GM21619 (cell line): ENCODE measurements at regions not wholly inside any gene's neighbourhood (a gene's known extent, or its start where the extent isn't known, plus 50 kb on each side); places are given as distances from the start of the nearest gene placed in this dataset.
"Not testable (repeated sequence)": the region's sequence is repeated elsewhere in the genome, so short reads cannot be mapped to it uniquely, and the experiment has no call there.

ENCODE experiments used
- ATAC-seq: cut with Tn5 transposase; IDR thresholded peaks from one replicate; pipeline ENCODE4 v1.9.1; 2021; ENCODE audit not compliant: unreplicated experiment

GRCh38 chr1:38516560-38516959 is 343.0 kb downstream of the RRAGC start:
- ATAC-seq: no peak

DNA sequence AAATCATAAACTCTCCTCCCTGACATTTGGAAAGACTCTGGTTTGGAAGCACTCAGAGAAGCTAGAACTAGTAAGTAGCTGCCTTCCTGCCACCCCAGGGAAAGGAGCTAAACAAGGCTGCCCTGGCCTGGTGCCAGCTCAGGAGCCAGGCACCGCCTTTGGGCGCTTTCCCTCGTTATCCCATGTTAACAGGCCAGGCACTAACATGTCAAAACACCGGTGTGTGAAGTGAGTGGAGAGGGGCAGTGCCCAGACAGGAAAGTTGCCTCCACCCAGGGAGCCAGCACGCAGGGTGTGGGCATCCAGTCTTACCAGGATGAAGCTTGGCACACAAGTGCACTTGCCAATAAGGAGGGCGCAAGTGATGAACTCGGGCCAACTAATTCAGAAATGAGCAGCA is 346.8 kb downstream of the RRAGC start:
- ATAC-seq: no peak

DNA sequence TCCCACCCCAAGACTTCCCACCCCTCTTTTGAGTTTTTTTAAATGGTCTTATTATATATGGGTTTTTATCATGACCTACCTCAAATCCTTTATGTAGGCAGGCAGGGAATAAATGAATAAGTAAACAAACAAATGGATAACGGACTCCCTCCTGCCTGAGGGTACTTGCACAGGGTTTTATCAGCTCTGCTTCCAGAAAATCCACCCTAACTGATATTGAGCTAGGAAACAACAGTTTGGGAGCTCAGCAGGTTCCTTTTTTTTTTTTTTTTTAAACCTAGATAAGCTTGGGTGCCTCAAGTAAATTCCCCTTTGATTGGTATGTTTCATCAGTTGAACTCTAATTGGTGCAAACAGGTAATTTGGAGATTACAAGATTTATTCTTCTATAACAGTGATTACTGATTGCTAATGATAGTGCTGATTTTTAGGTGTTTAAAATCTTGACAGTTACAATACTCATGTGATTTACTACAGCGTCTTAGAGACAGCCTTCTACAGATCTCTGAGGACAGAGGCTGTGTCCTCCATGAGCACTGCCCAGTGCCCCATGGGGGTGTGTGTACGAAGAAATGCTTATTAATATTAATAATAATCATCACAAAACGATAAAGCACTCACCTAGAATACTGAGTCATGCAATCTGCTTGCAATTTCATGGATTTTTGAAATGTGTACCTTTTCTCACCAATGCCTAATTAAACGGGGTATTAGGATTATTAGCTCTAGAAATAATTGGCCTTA is 347.4 kb downstream of the RRAGC start:
- ATAC-seq: no peak

DNA sequence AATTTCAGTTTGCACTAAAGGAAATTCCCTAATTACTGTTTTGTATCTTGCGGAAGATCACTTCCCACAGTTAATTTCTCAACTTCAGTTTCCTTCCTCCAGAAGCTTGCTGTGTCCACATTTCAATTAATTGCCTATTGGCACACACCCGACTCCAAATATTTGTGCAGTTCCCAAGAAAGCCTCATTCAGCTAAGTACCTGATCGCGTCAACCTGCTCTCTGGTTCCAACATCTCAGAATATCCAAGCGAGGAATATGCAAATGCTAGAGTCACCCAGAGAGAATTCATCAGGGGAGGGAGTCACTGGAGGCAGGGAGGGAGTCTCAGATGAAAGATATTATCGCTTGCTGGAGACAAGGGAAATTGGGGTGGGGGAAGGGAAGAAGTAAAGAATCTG is 351.3 kb downstream of the RRAGC start:
- no peak for ATAC-seq

- no peak for ATAC-seq
These were observed 352.0 kb downstream of the RRAGC start for GRCh38 chr1:38507563-38507962.

DNA sequence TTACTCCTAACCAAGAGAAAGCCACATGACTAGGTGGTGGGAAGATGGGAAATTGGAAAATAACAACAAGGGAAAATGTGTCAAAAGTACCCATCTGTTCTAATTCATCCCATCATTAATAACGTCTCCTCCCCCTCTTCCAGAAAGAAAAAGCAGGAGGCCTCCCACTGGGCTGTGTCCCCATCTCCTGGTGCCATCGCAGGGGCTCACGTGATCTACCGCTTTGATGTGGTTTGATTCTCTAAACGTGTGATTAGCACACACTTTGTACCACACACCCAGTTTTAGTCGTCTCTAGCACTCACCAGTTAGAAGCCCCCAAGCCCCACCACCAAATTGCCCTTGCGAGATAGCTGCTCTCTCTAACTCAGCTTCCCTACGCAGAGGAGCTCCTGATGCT is 353.6 kb downstream of the RRAGC start:
- ATAC-seq: no peak

- ATAC-seq: no peak
These were observed 356.8 kb downstream of the RRAGC start for GRCh38 chr1:38502758-38503157.

GRCh38 chr1:38500891-38501290 is 358.7 kb downstream of the RRAGC start:
- no peak for ATAC-seq

DNA sequence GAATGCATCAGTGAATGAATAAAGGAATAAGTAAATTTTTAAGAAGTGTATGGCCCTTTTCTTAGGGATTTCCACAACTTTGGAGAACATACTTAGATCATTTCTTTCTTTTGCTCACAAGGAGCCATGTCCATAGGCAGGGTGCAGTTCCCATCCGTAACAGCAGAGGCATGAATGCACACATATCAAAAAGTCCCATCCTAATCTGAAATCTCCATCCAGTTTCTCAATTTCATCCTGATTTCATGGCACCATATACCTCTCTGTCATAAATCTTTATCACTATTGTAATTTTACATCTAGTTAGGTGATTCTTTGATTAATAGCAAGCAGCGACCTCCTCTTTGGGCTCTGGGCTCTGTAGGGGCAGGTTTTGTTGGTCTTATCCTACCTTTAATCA is 359.2 kb downstream of the RRAGC start:
- no peak for ATAC-seq

- no peak for ATAC-seq
These were observed 360.9 kb downstream of the RRAGC start for GRCh38 chr1:38498686-38499085.

DNA sequence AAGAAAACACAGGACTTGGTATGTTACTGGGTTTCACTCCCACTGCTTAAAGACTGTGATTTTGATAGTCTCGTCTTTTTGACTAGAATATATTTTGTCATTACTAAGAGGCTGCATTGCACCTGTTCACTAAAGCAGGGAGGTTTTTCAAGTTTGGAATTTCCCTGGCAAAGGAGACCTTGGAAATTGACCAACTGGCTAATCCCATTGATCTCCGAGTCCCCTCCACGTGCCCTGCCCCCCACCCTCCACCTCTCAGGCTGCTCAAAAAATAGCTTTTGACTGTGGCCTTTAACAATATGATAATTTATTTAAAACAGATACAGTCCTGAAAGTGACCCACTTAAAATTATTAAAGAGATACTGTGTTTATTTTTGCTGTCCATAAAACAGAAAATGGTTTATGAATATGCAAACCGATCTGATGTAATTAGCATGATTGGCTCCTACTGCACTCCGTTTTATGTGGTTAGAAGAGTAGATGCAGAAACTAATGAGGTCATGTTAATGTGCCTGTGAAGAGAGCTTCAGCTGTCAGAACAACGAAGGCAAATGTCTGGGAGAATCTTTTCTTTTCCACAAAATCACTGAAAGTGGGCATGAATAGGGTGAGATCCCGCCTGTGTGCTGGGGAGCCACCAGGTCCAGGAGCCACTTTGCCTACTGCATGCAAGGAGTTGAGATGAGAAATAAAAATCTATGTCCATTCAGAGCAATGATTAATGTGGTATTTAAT is 361.5 kb downstream of the RRAGC start:
- ATAC-seq: no peak

- not testable (repeated sequence) for ATAC-seq
These were observed 366.3 kb downstream of the RRAGC start for GRCh38 chr1:38493306-38493705.

GRCh38 chr1:38489844-38490270 is 369.7 kb downstream of the RRAGC start:
- no peak for ATAC-seq

GRCh38 chr1:38488162-38488898 is 371.2 kb downstream of the RRAGC start:
- no peak for ATAC-seq

- ATAC-seq: no peak
These were observed 372.2 kb downstream of the RRAGC start for GRCh38 chr1:38487396-38487795.

GRCh38 chr1:38486085-38486484 is 373.5 kb downstream of the RRAGC start:
- no peak for ATAC-seq

DNA sequence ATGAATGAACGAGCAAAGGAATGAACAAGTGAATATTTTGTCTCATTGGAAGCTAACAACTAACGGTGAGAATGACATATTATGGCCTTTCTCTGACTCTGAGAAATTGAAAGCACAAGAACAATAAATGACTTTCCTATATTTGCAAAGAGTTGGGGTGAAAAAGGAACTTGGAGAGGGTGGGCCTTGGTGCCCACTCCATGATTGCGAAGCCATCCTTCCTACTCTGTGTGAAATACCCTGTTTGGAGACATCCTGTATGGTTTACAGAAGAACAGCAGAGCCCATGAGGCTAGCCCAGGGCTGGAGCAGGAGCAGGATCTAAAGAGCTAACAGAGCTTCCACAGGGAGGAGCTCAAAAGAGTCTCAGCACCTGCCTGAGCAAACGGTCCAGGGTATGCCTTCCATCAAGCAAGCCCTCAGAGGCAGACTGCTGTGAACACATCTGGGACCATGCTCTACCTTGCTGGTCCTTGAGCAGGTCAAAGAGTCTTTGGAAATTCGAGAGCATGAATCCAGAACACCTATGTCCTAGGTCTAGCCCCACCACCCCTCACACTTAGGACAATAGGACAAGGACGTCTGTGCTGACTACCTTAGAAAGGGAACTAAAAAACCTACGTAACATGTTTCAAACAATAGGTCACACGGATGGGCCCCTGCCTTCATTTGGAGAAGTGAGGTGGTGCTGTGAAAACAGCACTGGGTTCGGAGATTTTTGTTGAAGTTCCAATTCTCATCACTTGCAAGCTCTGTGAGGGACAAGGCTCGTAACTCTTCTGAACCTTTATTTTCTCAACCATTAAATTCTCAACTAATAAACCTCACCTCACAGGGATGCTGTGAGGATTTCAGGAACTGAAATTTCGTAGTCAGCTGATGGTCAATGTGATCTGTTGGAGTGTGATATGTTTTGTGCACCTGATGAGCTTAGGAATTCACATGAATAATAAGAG is 377.4 kb downstream of the RRAGC start:
- ATAC-seq: no peak

GRCh38 chr1:38479662-38480061 is 379.9 kb downstream of the RRAGC start:
- ATAC-seq: not testable (repeated sequence)

DNA sequence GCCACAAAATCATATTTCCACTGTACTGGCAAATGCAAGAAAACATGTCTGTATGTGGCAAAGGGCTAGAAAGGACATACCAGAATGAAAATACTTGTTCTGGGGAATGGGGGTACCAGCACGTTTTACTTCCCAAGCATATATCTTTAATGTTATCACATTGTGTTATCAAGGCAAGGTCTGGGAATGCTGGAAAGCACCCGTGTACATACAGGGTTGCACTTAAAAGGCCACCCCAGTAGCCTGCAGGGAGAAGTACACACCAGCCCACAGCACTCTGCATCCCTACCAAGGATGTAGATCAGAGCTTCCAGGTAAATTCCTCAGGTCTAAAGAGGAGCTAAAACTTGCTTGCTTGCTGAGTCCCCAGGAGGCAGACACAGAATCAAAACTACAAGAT is 381.8 kb downstream of the RRAGC start:
- ATAC-seq: no peak

DNA sequence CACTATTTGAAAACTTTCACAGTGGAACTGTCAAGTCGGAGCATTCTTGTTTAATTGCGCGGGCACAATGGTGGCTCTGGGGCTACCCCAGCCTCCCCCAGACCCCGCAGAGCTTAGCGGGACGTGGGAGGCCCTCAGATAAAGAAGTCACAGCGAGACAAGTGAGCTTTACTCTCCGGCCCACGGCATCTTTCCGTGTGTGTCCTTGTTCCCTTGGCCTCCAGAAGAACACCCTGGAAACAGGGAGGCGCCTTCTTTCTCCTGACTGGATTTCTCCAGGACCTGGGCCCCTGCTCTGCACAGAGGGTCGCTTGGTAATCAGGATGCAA is 382.8 kb downstream of the RRAGC start:
- ATAC-seq: no peak
